H1 (cell line): ENCODE measurements at regions not wholly inside any gene's neighbourhood (a gene's known extent, or its start where the extent isn't known, plus 50 kb on each side); places are given as distances from the start of the nearest gene placed in this dataset.

Experiments used
- BACH1 ChIP-seq: IDR thresholded peaks from 2 replicates; pipeline ENCODE4 v1.6.1; 2012; ENCODE audit warnings: low read length, improper control_type of control experiment
- CHD7 ChIP-seq: fragments of 300-600 bp; sonication (generic); IDR thresholded peaks from 2 replicates; pipeline ENCODE4 v1.7.1; 2012; ENCODE audit warnings: low read length, moderate library complexity, mild to moderate bottlenecking, inconsistent platforms; ENCODE audit not compliant: insufficient replicate concordance
- CREB1 ChIP-seq: IDR thresholded peaks from 2 replicates; pipeline ENCODE4 v1.6.1; 2012; ENCODE audit warnings: inconsistent platforms
- GTF2F1 ChIP-seq: IDR thresholded peaks from 2 replicates; pipeline ENCODE4 v1.6.1; 2012; ENCODE audit warnings: low read depth, low read length, improper control_type of control experiment, borderline replicate concordance
- RAD21 ChIP-seq, 2 experiments: IDR thresholded peaks in 1 of 2; conservative IDR thresholded peaks in 1 of 2; 2 replicates each; pipeline ENCODE4 v1.6.1; 2011; ENCODE audit warnings: low read depth in 2 of 2, low read length in 2 of 2, improper control_type of control experiment in 1 of 2, inconsistent platforms in 1 of 2, mild to moderate bottlenecking in 1 of 2, moderate library complexity in 1 of 2
- RBBP5 ChIP-seq: IDR thresholded peaks from 2 replicates; pipeline ENCODE4 v1.7.1; 2012; ENCODE audit warnings: low read depth, mild to moderate bottlenecking, inconsistent platforms, low read length, moderate library complexity, borderline replicate concordance
- TAF1 ChIP-seq: IDR thresholded peaks from 2 replicates; pipeline ENCODE4 v1.6.1; 2011; ENCODE audit warnings: mild to moderate bottlenecking, low read depth, low read length
- TEAD4 ChIP-seq: IDR thresholded peaks from 2 replicates; pipeline ENCODE4 v1.6.1; 2012; ENCODE audit warnings: low read depth, low read length, inconsistent platforms, mixed read lengths
- USF2 ChIP-seq: IDR thresholded peaks from 2 replicates; pipeline ENCODE4 v1.6.1; 2011; ENCODE audit warnings: low read length, improper control_type of control experiment
- ZNF274 ChIP-seq: IDR thresholded peaks from 2 replicates; pipeline ENCODE4 v1.7.0; 2012; ENCODE audit warnings: low read length, borderline replicate concordance; ENCODE audit errors: extremely low read depth

DNA sequence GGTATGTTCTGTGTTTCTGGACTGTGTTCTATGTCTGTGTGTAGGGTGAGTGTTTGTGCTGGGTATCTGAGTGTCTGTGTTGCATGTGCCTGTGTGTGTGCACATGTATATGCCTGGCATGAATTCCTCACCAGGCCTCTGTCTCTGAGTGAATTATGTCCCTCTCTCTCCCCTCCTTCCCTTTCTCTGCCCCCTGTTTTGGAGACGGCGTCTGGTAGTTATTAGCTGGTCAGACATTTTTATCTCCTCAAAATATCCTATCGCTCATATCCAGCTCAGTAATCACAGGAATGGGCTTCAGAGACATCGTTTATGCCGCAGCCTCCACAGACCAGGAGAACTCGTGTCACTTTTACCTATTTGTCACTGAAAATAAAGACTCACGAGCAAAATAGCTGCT, 483.2 kb upstream of the BRINP1 start (continued):
- no peak for TF ChIP-seq CHD7
- no peak for TF ChIP-seq TAF1
- no peak for TF ChIP-seq RAD21 (IDR thresholded peaks at IDR 0.05 in 1 of 2, conservative IDR thresholded peaks at IDR 0.05 in 1 of 2; ENCODE audit: low read depth in 2 of 2, low read length in 2 of 2)
- TF ChIP-seq CREB1, result no peak
- no peak for TF ChIP-seq TEAD4
- no peak for TF ChIP-seq BACH1
- TF ChIP-seq GTF2F1, result no peak
- no peak for TF ChIP-seq RBBP5
- TF ChIP-seq USF2, result no peak
- no peak for TF ChIP-seq ZNF274
